ENCODE measurements at regions not wholly inside any gene's neighbourhood (a gene's known extent, or its start where the extent isn't known, plus 50 kb on each side); places are given as distances from the start of the nearest gene placed in this dataset.

DNA sequence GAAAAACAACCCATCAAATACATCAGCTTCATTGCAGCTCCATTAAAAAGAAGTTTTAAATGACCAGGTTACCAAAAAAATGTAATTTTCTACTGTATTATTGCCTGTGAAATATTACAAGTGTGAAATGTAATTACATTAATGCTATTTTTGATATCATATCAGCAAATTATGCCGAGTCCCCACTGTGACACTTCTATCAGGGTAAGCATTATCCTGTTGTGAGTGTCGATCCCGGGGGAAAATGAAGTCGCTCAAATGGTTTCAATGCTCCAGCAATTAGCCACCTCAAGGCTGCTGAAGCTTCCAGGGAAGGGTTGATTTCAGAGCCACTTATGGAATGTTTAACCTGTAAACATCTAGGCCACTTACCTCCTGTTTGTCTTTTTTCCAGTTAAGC lies 70.4 kb downstream of the RCN1 start:
- WGBS (ENCODE audit: insufficient coverage, low coverage, low lambda C conversion rate, missing lambda C conversion rate): 48% methylated on average over 2 of the region's 4 CpGs
- H3K27ac ChIP-seq: no peak overlapping the region
- no peak overlapping the region for H3K4me3 ChIP-seq
- intact Hi-C loops (cut with DNase I): no loop called here
- no peaks in the 10 kb centered on the region for H3K36me3 ChIP-seq
- TF ChIP-seq POLR2A (IDR thresholded peaks at IDR 0.05) (no peak), CTCF (IDR thresholded peaks at IDR 0.05) (no peak)
- no peaks in the 10 kb centered on the region for H3K4me1 ChIP-seq
- DNase-seq: no peak
- no peak for ATAC-seq
- no peaks in the 10 kb centered on the region for H3K9me3 ChIP-seq
- H3K27me3 ChIP-seq: no peaks in the 10 kb centered on the region

- Histone ChIP-seq H3K4me3 (no peak overlapping the region), H3K27ac (no peak overlapping the region), H3K36me3 (no peaks in the 10 kb centered on the region), H3K27me3 (no peaks in the 10 kb centered on the region), H3K9me3 (no peaks in the 10 kb centered on the region), H3K4me1 (no peaks in the 10 kb centered on the region)
- intact Hi-C loops (cut with DNase I): no loop called here
- WGBS (ENCODE audit: insufficient coverage, low coverage, low lambda C conversion rate, missing lambda C conversion rate): 67% methylated on average over 4 of the region's 4 CpGs
- DNase-seq: no peak
- no peak for ATAC-seq
- TF ChIP-seq CTCF (IDR thresholded peaks at IDR 0.05) (no peak), POLR2A (IDR thresholded peaks at IDR 0.05) (no peak)
Observed at GRCh38 chr11:32162351-32162750, 71.5 kb downstream of the RCN1 start.

GRCh38 chr11:32162906-32163305 lies 72.0 kb downstream of the RCN1 start:
- 54% methylated on average over 5 of the region's 5 CpGs for WGBS (ENCODE audit: insufficient coverage, low coverage, low lambda C conversion rate, missing lambda C conversion rate)
- ATAC-seq (no peak), DNase-seq (no peak)
- intact Hi-C loops (cut with DNase I): no loop called here
- Histone ChIP-seq H3K9me3 (no peaks in the 10 kb centered on the region), H3K36me3 (no peaks in the 10 kb centered on the region), H3K4me1 (no peaks in the 10 kb centered on the region), H3K4me3 (no peak overlapping the region), H3K27me3 (no peaks in the 10 kb centered on the region), H3K27ac (no peak overlapping the region)
- no peak for TF ChIP-seq POLR2A (IDR thresholded peaks at IDR 0.05)
- TF ChIP-seq CTCF (IDR thresholded peaks at IDR 0.05): no peak

DNA sequence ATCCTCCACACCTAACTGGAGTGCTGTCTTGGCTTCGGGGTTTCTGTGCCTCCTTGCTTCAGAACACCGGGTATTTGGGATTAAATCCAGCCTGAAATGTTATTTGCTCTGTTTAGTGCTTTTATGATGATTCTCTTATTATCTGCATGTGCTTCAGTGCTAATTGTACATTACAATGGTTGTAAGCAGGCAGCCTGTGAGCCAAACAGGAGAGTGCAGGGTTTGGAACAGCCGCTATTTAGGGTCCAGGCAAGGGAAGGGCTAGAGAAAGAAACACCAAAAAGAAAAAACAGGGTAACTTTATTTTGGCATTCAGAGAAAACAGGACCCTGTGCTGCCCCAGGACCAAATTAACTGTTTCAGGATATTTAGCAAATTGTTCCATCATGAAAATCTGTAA lies 72.7 kb downstream of the RCN1 start:
- ATAC-seq: no peak
- Histone ChIP-seq H3K9me3 (no peaks in the 10 kb centered on the region), H3K27ac (no peak overlapping the region), H3K36me3 (no peaks in the 10 kb centered on the region), H3K4me1 (no peaks in the 10 kb centered on the region), H3K4me3 (no peak overlapping the region), H3K27me3 (no peaks in the 10 kb centered on the region)
- 81% methylated on average over 3 of the region's 3 CpGs for WGBS (ENCODE audit: insufficient coverage, low coverage, low lambda C conversion rate, missing lambda C conversion rate)
- intact Hi-C loops (cut with DNase I): no loop called here
- TF ChIP-seq POLR2A (IDR thresholded peaks at IDR 0.05) (no peak), CTCF (IDR thresholded peaks at IDR 0.05) (no peak)
- DNase-seq: no peak

GRCh38 chr11:32164836-32165235 lies 74.0 kb downstream of the RCN1 start:
- Histone ChIP-seq H3K4me1 (no peaks in the 10 kb centered on the region), H3K4me3 (no peak overlapping the region), H3K9me3 (no peaks in the 10 kb centered on the region), H3K27ac (no peak overlapping the region), H3K36me3 (no peaks in the 10 kb centered on the region), H3K27me3 (no peaks in the 10 kb centered on the region)
- WGBS (ENCODE audit: insufficient coverage, low coverage, low lambda C conversion rate, missing lambda C conversion rate): 65% methylated on average over 3 of the region's 3 CpGs
- intact Hi-C loops (cut with DNase I): no loop called here
- no peak for ATAC-seq
- no peak for DNase-seq
- no peak for TF ChIP-seq POLR2A (IDR thresholded peaks at IDR 0.05)
- no peak for TF ChIP-seq CTCF (IDR thresholded peaks at IDR 0.05)
